GM21528 (cell line): ENCODE measurements at regions not wholly inside any gene's neighbourhood (a gene's known extent, or its start where the extent isn't known, plus 50 kb on each side); places are given as distances from the start of the nearest gene placed in this dataset.

ENCODE experiments used
- ATAC-seq: cut with Tn5 transposase; IDR thresholded peaks from one replicate; pipeline ENCODE4 v1.9.1; 2021; ENCODE audit warnings: mild to moderate bottlenecking, moderate library complexity; ENCODE audit not compliant: unreplicated experiment, low FRiP score

DNA sequence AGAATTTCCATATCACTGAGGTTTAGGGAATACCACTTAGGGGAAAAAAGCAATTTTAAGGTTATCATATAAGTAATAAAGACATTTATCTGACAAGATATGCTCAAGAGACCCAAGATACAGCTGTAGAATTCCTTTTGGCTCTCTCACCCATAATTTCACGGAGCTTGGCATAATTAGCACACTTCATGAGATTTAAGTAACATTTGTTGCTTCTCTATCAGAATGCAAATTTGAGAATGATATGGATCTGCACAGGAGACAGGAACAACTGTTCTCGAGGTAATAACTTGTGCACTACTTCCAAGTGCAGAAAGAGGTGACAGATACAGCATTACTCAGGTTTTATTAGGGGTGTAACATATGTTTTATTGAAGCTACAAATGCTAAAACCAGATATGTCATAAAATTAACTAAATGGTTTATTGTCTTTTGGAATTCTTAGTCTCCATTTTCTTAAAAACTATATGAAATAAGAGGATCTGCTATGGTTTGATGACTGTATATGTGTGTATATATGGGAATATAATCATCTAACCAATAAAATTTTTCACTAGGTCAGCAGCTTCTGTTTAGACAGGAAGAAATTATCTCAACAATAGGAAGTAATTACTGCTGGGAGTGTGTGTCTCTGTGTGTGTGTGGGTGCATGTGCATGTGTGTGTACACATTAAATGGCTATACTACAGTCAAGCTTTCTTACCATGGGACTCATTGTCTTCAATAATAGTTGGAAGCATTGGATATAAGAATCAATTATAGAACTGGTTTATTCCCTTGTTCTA lies 401.3 kb downstream of the PCDH17 start:
- ATAC-seq, result no peak

- no peak for ATAC-seq
Measured at GRCh38 chr13:58043971-58044370, 412.4 kb downstream of the PCDH17 start.

DNA sequence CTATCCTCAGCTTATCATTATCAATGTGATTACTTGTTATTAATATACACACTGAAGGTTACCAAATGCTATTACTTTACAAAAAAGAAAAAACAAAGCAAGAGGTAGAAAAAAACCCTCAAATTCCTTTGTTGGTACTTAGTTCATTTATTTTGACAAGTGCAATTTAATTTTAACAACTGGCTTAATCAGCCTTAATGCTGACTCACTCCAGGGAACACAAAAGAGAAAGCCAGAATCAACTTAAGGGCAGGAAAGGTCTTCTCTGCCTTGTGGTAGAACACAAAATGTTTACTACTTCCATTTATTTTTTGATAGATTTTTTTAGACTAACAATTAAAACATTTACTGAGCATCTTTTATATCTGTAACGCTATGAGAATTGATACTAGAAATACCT lies 417.1 kb downstream of the PCDH17 start:
- no peak for ATAC-seq

- no peak for ATAC-seq
Measured at GRCh38 chr13:58051396-58051795, 419.9 kb downstream of the PCDH17 start.

DNA sequence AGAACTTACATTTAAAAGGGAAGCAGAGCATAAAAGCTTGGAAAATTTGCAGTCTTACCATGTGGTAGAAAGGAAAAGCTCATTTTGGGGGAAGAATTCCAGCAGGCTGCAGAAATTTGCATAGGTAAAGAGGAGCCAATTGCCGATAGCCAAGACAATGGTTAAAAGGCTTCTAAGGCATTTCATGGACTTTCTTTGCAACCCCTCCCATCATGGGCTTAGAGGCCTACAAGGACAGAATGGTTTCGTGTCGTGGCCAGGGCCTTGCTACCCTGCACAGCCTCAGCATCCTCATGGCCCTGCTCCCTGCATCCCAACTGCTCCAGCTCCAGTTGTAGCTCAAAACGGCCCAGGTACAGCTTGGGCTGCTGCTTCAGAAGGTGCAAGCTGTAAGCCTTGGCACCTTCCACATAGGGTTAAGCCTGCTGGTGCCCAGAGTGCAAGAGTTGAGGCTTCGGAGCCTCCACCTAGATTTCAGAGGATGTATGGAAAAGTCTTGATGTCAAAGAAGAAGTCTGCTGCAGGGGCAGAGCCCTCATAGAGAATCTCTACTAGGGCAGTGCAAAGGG lies 420.3 kb downstream of the PCDH17 start:
- ATAC-seq, result no peak

GRCh38 chr13:58056426-58056825 lies 424.9 kb downstream of the PCDH17 start:
- no peak for ATAC-seq

- no peak for ATAC-seq
Measured at GRCh38 chr13:58059624-58060023, 428.1 kb downstream of the PCDH17 start.

DNA sequence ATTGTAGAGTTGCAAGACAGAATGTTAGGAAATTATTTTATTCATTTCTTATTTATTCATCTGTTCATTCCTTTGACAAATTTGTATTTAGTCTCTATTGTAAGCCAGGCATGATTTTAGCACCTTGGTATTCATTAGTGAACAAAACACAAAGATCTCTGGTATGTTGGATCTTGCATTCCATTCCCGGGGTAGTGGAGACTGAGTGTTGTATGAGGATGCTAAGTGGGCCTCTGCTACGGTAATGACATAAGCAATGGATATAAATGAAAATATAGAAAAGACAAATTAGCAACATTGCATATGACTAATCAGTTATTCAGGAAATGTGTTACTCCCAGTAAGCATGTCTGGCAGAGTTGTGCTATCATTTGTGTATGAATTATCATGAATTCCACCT lies 449.3 kb downstream of the PCDH17 start:
- ATAC-seq, result no peak

- ATAC-seq, result no peak
Measured at GRCh38 chr13:58081301-58081820, 449.8 kb downstream of the PCDH17 start.

DNA sequence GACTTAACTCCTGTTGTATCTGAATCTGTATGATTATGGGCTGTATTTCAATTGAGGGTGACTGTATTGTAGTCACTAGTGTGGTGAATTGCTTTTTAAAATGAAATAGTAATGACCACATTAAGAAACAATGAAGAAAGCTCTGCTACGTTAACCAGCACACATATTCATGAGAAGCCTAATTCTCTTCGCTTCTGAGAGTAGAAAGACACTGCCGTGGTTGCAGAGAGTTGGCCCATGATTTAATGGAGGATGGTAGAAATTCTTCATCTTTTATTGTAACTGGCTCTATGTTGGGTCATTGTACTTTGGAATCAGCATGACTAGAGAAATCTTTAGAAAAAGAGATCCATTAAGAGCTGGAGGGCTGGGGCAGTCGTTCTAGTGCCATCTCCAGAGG lies 451.5 kb downstream of the PCDH17 start:
- no peak for ATAC-seq

DNA sequence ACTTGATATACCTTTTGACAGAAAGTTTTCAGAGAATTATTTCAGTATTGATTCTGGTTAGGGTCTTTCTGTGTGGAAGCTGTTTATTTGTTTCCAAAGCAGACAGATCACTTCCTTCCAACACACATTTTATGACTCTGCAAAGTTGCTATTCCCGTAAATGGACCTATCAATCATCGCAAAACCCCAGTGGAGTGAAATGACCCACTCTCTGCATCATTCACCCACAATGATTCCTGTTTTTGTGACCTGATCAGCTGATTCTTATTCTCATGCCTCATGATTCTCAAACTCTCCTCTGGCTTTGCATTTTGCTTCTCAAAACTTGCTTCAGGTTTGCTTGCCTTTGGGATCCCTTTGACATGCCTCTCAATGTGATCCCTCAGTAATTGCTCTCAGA lies 453.7 kb downstream of the PCDH17 start:
- ATAC-seq, result no peak

- no peak for ATAC-seq
Measured at GRCh38 chr13:58085819-58086218, 454.3 kb downstream of the PCDH17 start.

GRCh38 chr13:58087566-58087965 lies 456.0 kb downstream of the PCDH17 start:
- no peak for ATAC-seq

GRCh38 chr13:58093394-58093793 lies 461.9 kb downstream of the PCDH17 start:
- no peak for ATAC-seq

- no peak for ATAC-seq
Measured at GRCh38 chr13:58097831-58098230, 466.3 kb downstream of the PCDH17 start.

- no peak for ATAC-seq
Measured at GRCh38 chr13:58119351-58119750, 487.8 kb downstream of the PCDH17 start.

GRCh38 chr13:58119804-58120203 lies 488.3 kb downstream of the PCDH17 start:
- no peak for ATAC-seq

DNA sequence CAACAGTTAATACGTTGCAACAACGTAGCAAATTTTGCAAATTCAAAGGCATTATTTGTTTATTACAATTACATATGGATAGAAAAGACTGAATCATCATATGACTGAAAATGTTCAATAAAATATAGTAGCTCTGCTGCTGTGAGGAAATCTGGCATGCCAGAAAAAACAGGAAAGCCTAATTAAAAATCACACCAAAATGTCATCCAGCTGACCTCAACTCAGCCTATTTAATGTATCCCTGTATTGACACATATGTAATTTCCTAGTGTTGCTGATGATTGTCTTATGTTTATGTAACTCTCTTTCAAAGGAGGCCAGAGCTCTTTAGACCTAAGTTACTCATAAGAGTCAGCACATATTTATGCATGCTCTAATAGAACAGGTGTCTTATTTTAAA lies 495.0 kb downstream of the PCDH17 start:
- ATAC-seq, result no peak

DNA sequence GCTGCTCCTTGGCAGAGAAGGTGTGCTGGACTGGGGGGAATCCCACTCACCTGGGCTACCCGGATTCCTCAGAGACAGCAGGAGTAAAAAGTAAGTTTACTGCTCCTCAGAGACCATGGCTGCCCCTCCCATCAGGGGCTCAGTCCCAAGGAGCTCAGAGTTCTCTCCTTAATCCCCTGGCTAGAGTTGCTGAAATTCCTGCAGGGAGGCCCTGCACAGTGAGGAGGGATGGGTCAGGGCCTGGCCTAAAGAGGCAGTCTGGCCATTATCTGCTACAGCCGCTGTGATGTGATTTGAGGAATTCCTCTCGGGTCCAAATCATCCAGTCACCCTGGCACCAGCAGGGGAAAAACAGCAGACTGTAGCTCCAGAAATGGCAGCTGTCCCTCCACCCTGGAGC lies 502.5 kb downstream of the PCDH17 start:
- ATAC-seq, result no peak

DNA sequence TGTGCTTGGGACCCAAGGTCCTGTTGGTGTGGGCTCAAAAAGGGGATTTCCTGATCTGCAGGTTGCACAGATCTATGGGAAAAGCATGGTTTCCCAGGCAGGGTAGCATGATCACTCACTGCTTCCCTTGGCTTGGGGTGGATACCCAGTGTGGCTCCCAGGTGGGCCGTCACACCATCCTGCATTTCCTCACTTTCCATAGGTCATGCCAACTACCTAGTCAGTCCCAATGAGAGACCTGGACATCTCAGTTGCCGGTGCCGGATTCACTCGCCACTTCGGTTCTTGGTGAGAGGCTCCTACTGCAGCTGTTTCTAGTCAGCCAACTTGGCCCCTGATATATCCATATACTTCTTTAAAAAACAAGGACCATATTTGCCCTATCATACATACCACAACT lies 503.0 kb downstream of the PCDH17 start:
- ATAC-seq, result no peak

- no peak for ATAC-seq
Measured at GRCh38 chr13:58142952-58143351, 511.4 kb downstream of the PCDH17 start.

DNA sequence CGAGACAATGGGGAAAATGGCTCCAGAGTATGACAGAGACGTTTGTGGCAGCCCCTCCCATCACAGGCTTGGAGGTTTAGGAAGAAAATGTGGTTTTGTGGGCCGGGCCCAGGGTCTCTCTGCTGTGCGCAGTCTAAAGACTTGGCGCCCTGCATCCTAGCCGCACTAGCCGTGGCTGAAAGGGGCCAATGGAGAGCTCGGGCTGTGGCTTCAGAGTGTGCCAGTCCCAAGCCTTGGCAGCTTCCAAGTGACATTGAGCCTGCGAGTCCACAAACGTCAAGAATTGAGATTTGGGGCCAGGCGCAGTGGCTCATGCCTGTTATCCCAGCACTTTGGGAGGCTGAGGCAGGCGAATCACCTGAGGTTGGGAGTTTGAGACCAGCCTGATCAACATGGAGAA lies 513.1 kb downstream of the PCDH17 start:
- ATAC-seq, result no peak
